ENCODE measurements at regions not wholly inside any gene's neighbourhood (a gene's known extent, or its start where the extent isn't known, plus 50 kb on each side); places are given as distances from the start of the nearest gene placed in this dataset.

GRCh38 chr1:217141711-217142110 is 418.5 kb upstream of the ESRRG start:
- Histone ChIP-seq H3K9me3 (ENCODE audit: control insufficient read depth in 4 of 4, low read length in 3 of 4) (no peaks in the 10 kb centered on the region), H3K4me1 (ENCODE audit: control insufficient read depth in 4 of 4, insufficient read depth in 4 of 4, low read length in 3 of 4) (peaks cover 0 to 8% (median 5%) of the 10 kb centered on the region in 4 donors), H3K36me3 (ENCODE audit: control insufficient read depth in 4 of 4, insufficient read depth in 3 of 4, low read depth in 1 of 4, low read length in 3 of 4) (peaks cover 0 to 1% (median 0%) of the 10 kb centered on the region in 4 donors), H3K4me3 (ENCODE audit: low read depth in 1 of 3, low read length in 3 of 3) (no peak overlapping the region), H3K9ac (ENCODE audit: low read depth in 1 of 2, low read length in 2 of 2) (no peak overlapping the region), H3K27me3 (ENCODE audit: control insufficient read depth in 4 of 4, insufficient read depth in 4 of 4, low read length in 3 of 4) (peaks cover 4 to 18% (median 9%) of the 10 kb centered on the region in 4 donors), H3K27ac (ENCODE audit: low read depth in 1 of 2, low read length in 2 of 2) (no peak overlapping the region)
- WGBS, result 47% methylated on average over 2 of the region's 2 CpGs
- no peak for TF ChIP-seq FOXA1 (IDR thresholded peaks at IDR 0.05)
- TF ChIP-seq, protein P1, sequence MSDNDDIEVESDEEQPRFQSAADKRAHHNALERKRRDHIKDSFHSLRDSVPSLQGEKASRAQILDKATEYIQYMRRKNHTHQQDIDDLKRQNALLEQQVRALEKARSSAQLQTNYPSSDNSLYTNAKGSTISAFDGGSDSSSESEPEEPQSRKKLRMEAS (IDR thresholded peaks at IDR 0.05), result no peak
- no peak for TF ChIP-seq SP1 (IDR thresholded peaks at IDR 0.05)
- no peak for TF ChIP-seq HNF4G (IDR thresholded peaks at IDR 0.05)
- TF ChIP-seq CTCF (IDR thresholded peaks at IDR 0.05; ENCODE audit: low read depth, low read length, missing input control), result no peak
- no peak for TF ChIP-seq ATF3 (IDR thresholded peaks at IDR 0.05)
- TF ChIP-seq HNF4A (conservative IDR thresholded peaks at IDR 0.05), result no peak
- TF ChIP-seq, protein P2, sequence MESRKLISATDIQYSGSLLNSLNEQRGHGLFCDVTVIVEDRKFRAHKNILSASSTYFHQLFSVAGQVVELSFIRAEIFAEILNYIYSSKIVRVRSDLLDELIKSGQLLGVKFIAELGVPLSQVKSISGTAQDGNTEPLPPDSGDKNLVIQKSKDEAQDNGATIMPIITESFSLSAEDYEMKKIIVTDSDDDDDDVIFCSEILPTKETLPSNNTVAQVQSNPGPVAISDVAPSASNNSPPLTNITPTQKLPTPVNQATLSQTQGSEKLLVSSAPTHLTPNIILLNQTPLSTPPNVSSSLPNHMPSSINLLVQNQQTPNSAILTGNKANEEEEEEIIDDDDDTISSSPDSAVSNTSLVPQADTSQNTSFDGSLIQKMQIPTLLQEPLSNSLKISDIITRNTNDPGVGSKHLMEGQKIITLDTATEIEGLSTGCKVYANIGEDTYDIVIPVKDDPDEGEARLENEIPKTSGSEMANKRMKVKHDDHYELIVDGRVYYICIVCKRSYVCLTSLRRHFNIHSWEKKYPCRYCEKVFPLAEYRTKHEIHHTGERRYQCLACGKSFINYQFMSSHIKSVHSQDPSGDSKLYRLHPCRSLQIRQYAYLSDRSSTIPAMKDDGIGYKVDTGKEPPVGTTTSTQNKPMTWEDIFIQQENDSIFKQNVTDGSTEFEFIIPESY (IDR thresholded peaks at IDR 0.05), result no peak
- TF ChIP-seq YY1 (IDR thresholded peaks at IDR 0.05), result no peak
- no peak for TF ChIP-seq NR2F2 (IDR thresholded peaks at IDR 0.05)
- no peak for TF ChIP-seq FOXA2 (IDR thresholded peaks at IDR 0.05)
- TF ChIP-seq TAF1 (conservative IDR thresholded peaks at IDR 0.05), result no peak
- no peak for TF ChIP-seq JUND (IDR thresholded peaks at IDR 0.05)
- no peak for TF ChIP-seq GABPA (IDR thresholded peaks at IDR 0.05 in 1 of 2, conservative IDR thresholded peaks at IDR 0.05 in 1 of 2)
- no peak for TF ChIP-seq RXRA (IDR thresholded peaks at IDR 0.05)
- TF ChIP-seq, protein P3, sequence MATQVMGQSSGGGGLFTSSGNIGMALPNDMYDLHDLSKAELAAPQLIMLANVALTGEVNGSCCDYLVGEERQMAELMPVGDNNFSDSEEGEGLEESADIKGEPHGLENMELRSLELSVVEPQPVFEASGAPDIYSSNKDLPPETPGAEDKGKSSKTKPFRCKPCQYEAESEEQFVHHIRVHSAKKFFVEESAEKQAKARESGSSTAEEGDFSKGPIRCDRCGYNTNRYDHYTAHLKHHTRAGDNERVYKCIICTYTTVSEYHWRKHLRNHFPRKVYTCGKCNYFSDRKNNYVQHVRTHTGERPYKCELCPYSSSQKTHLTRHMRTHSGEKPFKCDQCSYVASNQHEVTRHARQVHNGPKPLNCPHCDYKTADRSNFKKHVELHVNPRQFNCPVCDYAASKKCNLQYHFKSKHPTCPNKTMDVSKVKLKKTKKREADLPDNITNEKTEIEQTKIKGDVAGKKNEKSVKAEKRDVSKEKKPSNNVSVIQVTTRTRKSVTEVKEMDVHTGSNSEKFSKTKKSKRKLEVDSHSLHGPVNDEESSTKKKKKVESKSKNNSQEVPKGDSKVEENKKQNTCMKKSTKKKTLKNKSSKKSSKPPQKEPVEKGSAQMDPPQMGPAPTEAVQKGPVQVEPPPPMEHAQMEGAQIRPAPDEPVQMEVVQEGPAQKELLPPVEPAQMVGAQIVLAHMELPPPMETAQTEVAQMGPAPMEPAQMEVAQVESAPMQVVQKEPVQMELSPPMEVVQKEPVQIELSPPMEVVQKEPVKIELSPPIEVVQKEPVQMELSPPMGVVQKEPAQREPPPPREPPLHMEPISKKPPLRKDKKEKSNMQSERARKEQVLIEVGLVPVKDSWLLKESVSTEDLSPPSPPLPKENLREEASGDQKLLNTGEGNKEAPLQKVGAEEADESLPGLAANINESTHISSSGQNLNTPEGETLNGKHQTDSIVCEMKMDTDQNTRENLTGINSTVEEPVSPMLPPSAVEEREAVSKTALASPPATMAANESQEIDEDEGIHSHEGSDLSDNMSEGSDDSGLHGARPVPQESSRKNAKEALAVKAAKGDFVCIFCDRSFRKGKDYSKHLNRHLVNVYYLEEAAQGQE (IDR thresholded peaks at IDR 0.05), result no peak
- no peak for TF ChIP-seq RAD21 (IDR thresholded peaks at IDR 0.05)
- no peak for TF ChIP-seq EGR1 (IDR thresholded peaks at IDR 0.05; ENCODE audit: low read depth in 2 of 2)
- no peak for DNase-seq (ENCODE audit: low spot score)
